GM12873 (cell line): ENCODE measurements at regions not wholly inside any gene's neighbourhood (a gene's known extent, or its start where the extent isn't known, plus 50 kb on each side); places are given as distances from the start of the nearest gene placed in this dataset.

Experiments
- CTCF ChIP-seq: IDR thresholded peaks from 2 replicates; pipeline ENCODE4 v1.5.1; 2012; ENCODE audit warnings: low read depth, mild to moderate bottlenecking, moderate library complexity, low read length, control low read depth; ENCODE audit not compliant: insufficient read depth; ENCODE audit errors: missing control alignments

- TF ChIP-seq CTCF, result no peak
Measured at GRCh38 chr22:27441706-27442475, 359.7 kb downstream of the MN1 start.

- no peak for TF ChIP-seq CTCF
Measured at GRCh38 chr22:27443306-27443705, 358.2 kb downstream of the MN1 start.

GRCh38 chr22:27445881-27446280, 355.7 kb downstream of the MN1 start:
- no peak for TF ChIP-seq CTCF

- no peak for TF ChIP-seq CTCF
Measured at GRCh38 chr22:27447289-27447688, 354.3 kb downstream of the MN1 start.

DNA sequence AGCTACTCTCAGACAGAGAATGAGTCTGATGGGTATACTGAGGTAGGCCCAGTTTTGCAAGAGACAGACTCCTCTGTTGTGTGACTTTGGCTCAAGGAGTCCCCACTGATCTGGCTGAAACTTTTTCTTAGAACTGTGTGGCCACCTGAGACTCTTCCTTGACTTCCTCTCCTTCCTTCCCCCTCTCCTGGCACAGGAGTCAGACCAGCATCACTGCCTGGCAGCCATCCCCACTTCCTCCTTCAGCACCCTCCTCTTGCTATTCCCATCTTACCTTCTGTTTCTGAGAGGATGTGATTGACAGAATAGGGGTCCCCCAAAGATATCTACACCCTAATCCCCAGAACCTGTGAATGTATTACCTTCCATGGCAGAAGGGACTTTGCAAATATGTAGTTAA, 351.1 kb downstream of the MN1 start:
- TF ChIP-seq CTCF, result no peak

DNA sequence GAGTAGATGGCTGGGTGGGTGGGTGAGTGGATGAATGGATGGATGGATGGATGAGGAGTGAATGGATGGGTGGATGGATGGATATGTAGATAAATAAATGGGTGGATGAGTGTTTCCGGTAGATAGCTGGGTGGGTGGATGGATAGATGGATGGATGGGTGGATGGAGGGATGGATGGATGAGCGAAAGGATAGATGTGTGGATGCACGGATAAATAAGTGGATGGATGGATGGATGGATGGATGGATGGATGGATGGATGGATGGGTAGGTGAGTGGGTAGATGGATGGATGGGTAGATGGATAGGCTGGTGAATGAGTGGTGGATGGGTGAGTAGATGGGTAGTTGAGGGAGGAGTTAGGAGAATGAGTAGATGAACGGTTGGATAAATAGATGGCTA, 349.3 kb downstream of the MN1 start:
- TF ChIP-seq CTCF, result no peak

GRCh38 chr22:27452922-27453321, 348.6 kb downstream of the MN1 start:
- no peak for TF ChIP-seq CTCF
